B cell (primary cell): ENCODE measurements at regions not wholly inside any gene's neighbourhood (a gene's known extent, or its start where the extent isn't known, plus 50 kb on each side); places are given as distances from the start of the nearest gene placed in this dataset.

ENCODE experiments used
- ATAC-seq: fragments of 200-7000 bp; cut with Tn5 transposase; one replicate; pipeline ENCODE4 v1.10.0; 2021; ENCODE audit warnings: low read depth, mild to moderate bottlenecking, moderate number of reproducible peaks, moderate library complexity
- CTCF ChIA-PET: fragments of 350-600 bp; sonication (Branson Sonifier 250); formaldehyde crosslinking; loops from one replicate; lab custom pipeline; 2021; ENCODE audit warnings: antibody characterized with exemption, inconsistent platforms; lab: Charles Lee
- POLR2A ChIA-PET: fragments of 350-600 bp; sonication (Branson Sonifier 250); formaldehyde crosslinking; loops from one replicate; lab custom pipeline; 2021; ENCODE audit warnings: antibody characterized with exemption; lab: Charles Lee
- DNase-seq: peaks from one replicate; pipeline ENCODE4 v3.0.0; 2013
- H2AFZ ChIP-seq: 2 replicates; pipeline ENCODE4 v1.6.1; 2012; ENCODE audit warnings: mild to moderate bottlenecking, low read depth, low read length; ENCODE audit not compliant: insufficient read depth, poor library complexity, severe bottlenecking
- H3K27ac ChIP-seq, 2 donors: 1 replicate in 1 of 2; 2 replicates in 1 of 2; pipeline ENCODE4 v1.5.1; 2012 to 2013; ENCODE audit warnings: low read length in 2 of 2, mild to moderate bottlenecking in 2 of 2, moderate library complexity in 1 of 2
- H3K27me3 ChIP-seq, 4 experiments: fragments of 200-600 bp in 1 of 4; sonication (generic) in 1 of 4; replicated peaks in 1 of 4; 1 replicate in 2 of 4; 2 replicates in 2 of 4; pipeline versions ENCODE4 v1.6.1 to v1.7.0; 2013 to 2016; ENCODE audit warnings: low read length in 3 of 4, mild to moderate bottlenecking in 2 of 4, mixed read lengths in 1 of 4, moderate library complexity in 1 of 4; ENCODE audit not compliant: insufficient read depth in 4 of 4, control insufficient read depth in 3 of 4; ENCODE audit errors: control extremely low read depth in 1 of 4
- H3K36me3 ChIP-seq, 2 experiments: replicated peaks in 1 of 2; 1 replicate in 1 of 2; 2 replicates in 1 of 2; pipeline versions ENCODE4 v1.6.1 to v1.7.1; 2013; ENCODE audit warnings: low read length in 1 of 2; ENCODE audit not compliant: insufficient read depth in 2 of 2, control insufficient read depth in 1 of 2; ENCODE audit errors: control extremely low read depth in 1 of 2, extremely low read depth in 1 of 2
- H3K4me1 ChIP-seq, 2 donors: fragments of 200-600 bp in 1 of 2; sonication (generic) in 1 of 2; 1 replicate in 1 of 2; 2 replicates in 1 of 2; pipeline versions ENCODE4 v1.5.1 to v1.6.1; 2013 to 2017; ENCODE audit warnings: low read length in 2 of 2; ENCODE audit not compliant: control insufficient read depth in 2 of 2, insufficient read depth in 2 of 2
- H3K4me2 ChIP-seq: replicated peaks from 2 replicates; pipeline ENCODE3; 2012; ENCODE audit warnings: mild to moderate bottlenecking, low read depth, low read length; ENCODE audit not compliant: poor library complexity, severe bottlenecking
- H3K4me3 ChIP-seq, 5 experiments: fragments of 200-600 bp in 1 of 5; sonication (generic) in 1 of 5; 1 replicate in 3 of 5; 2 replicates in 2 of 5; pipeline versions ENCODE4 v1.5.1 to v1.7.0; 2011 to 2016; ENCODE audit warnings: low read length in 4 of 5, mild to moderate bottlenecking in 4 of 5, low read depth in 2 of 5, control low read depth in 1 of 5, moderate library complexity in 1 of 5; ENCODE audit not compliant: insufficient read depth in 1 of 5; ENCODE audit errors: control extremely low read depth in 1 of 5, extremely low read depth in 1 of 5
- H3K79me2 ChIP-seq: fragments of 200-600 bp; sonication (generic); one replicate; pipeline ENCODE4 v1.6.0; 2016; ENCODE audit warnings: low read length; ENCODE audit not compliant: control insufficient read depth, insufficient read depth
- H3K9ac ChIP-seq: fragments of 200-600 bp; sonication (generic); 2 replicates; pipeline ENCODE4 v1.6.1; 2017; ENCODE audit warnings: mild to moderate bottlenecking, low read length, moderate library complexity
- H3K9me3 ChIP-seq, 3 donors: one replicate each; pipeline versions ENCODE4 v1.6.1 to v1.7.1; 2013; ENCODE audit warnings: low read length in 2 of 3; ENCODE audit not compliant: control insufficient read depth in 2 of 3, insufficient read depth in 1 of 3; ENCODE audit errors: control extremely low read depth in 1 of 3
- H4K20me1 ChIP-seq: 2 replicates; pipeline ENCODE4 v1.6.0; 2012; ENCODE audit warnings: mild to moderate bottlenecking, low read length; ENCODE audit not compliant: insufficient read depth, control insufficient read depth, poor library complexity, severe bottlenecking
- H3K27ac Mint-ChIP-seq: one replicate; pipeline ENCODE4 v1.8.0; 2021; ENCODE audit warnings: mixed read lengths
- H3K27me3 Mint-ChIP-seq: one replicate; pipeline ENCODE4 v1.8.0; 2021; ENCODE audit warnings: mixed read lengths
- H3K4me1 Mint-ChIP-seq: one replicate; pipeline ENCODE4 v1.8.0; 2021; ENCODE audit warnings: mixed read lengths
- H3K4me3 Mint-ChIP-seq: one replicate; pipeline ENCODE4 v1.8.0; 2021; ENCODE audit warnings: mixed read lengths
- H3K9me3 Mint-ChIP-seq: one replicate; pipeline ENCODE4 v1.8.0; 2022; ENCODE audit warnings: mixed read lengths; ENCODE audit not compliant: insufficient read depth
- CTCF ChIP-seq: fragments of 200-600 bp; IDR thresholded peaks from one replicate; pipeline ENCODE4 v1.8.0; 2022; ENCODE audit warnings: antibody characterized with exemption, mild to moderate bottlenecking
- EZH2 ChIP-seq: IDR thresholded peaks from 2 replicates; pipeline ENCODE4 v1.6.1; 2012; ENCODE audit warnings: borderline replicate concordance, low read depth, mild to moderate bottlenecking, moderate library complexity, low read length; ENCODE audit not compliant: insufficient read depth, poor library complexity, severe bottlenecking
- WGBS: methylation state at CpG from one replicate; pipeline ENCODE4 v1.1.5; 2013; ENCODE audit warnings: missing lambda C conversion rate; ENCODE audit not compliant: insufficient coverage; 5-methylcytosine and 5-hydroxymethylcytosine counted together
- intact Hi-C: fragments of 100-400 bp; cut with micrococcal nuclease; formaldehyde crosslinking; loops from one replicate; pipeline ENCODE4 v1.10.0; 2022

- POLR2A ChIA-PET, result no interaction called here
These were observed 57.0 kb upstream of the MEGF10 start for GRCh38 chr5:127233590-127233989.

GRCh38 chr5:127235136-127235535 lies 55.5 kb upstream of the MEGF10 start:
- no peaks in the 10 kb centered on the region for H3K36me3 ChIP-seq
- H3K4me1 ChIP-seq, result peaks cover 2 to 4% of the 10 kb centered on the region in 2 donors
- Mint-ChIP-seq H3K27ac (no peak overlapping the region), H3K4me1 (peaks cover 5% of the 10 kb centered on the region), H3K4me3 (no peak overlapping the region), H3K27me3 (no peaks in the 10 kb centered on the region), H3K9me3 (no peaks in the 10 kb centered on the region)
- intact Hi-C loops, result no loop called here
- ATAC-seq, result no peak
- H3K27me3 ChIP-seq, result no peaks in the 10 kb centered on the region
- ChIA-PET POLR2A (no interaction called here), CTCF (no interaction called here)
- H3K9me3 ChIP-seq, result no peaks in the 10 kb centered on the region
- no peak overlapping the region for H3K4me3 ChIP-seq
- WGBS, result 76% methylated on average over 2 of the region's 4 CpGs
- no peak for DNase-seq
- H3K9ac ChIP-seq, result no peak overlapping the region
- H2AFZ ChIP-seq, result no peak overlapping the region
- TF ChIP-seq CTCF, result no peak
- no peak for TF ChIP-seq EZH2
- H3K4me2 ChIP-seq, result no peak overlapping the region
- H3K27ac ChIP-seq, result no peak overlapping the region
- no peaks in the 10 kb centered on the region for H3K79me2 ChIP-seq
- no peaks in the 10 kb centered on the region for H4K20me1 ChIP-seq

More at GRCh38 chr5:127233590-127233989, 57.0 kb upstream of the MEGF10 start:
- Histone ChIP-seq H3K27ac (no peak overlapping the region), H3K9me3 (no peaks in the 10 kb centered on the region), H3K4me2 (no peak overlapping the region), H3K9ac (no peak overlapping the region), H2AFZ (no peak overlapping the region), H3K36me3 (no peaks in the 10 kb centered on the region), H3K4me1 (peaks cover 8 to 15% of the 10 kb centered on the region in 2 donors), H3K27me3 (no peaks in the 10 kb centered on the region), H3K79me2 (no peaks in the 10 kb centered on the region), H4K20me1 (no peaks in the 10 kb centered on the region), H3K4me3 (no peak overlapping the region)
- no peak overlapping the region for H3K4me3 Mint-ChIP-seq
- peaks cover 17% of the 10 kb centered on the region for H3K4me1 Mint-ChIP-seq
- ATAC-seq (no peak), DNase-seq (no peak)
- WGBS, result no CpG with 5 or more reads among the region's 3 CpGs
- CTCF ChIA-PET, result no interaction called here
- intact Hi-C loops, result no loop called here
- TF ChIP-seq CTCF (no peak), EZH2 (no peak)
- H3K9me3 Mint-ChIP-seq, result no peaks in the 10 kb centered on the region
- no peaks in the 10 kb centered on the region for H3K27me3 Mint-ChIP-seq
- no peak overlapping the region for H3K27ac Mint-ChIP-seq
